ENCODE measurements at regions not wholly inside any gene's neighbourhood (a gene's known extent, or its start where the extent isn't known, plus 50 kb on each side); places are given as distances from the start of the nearest gene placed in this dataset.

DNA sequence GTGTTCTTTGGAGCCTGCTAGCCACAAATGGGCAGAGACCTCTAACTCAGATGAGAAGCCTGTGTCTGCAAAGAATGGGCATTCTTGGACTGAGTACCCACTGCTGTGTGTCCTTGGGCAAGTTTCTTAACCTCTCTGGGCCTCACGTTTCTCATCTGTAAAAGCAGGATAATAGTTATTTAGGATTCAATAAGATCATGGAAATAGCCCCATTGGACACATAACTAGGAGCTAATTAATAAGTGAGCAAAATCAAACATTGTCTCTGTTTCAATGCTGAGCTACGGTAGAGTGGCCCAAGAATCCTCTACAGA lies 61.2 kb upstream of the WNT7B start:
- TF ChIP-seq, protein P1, sequence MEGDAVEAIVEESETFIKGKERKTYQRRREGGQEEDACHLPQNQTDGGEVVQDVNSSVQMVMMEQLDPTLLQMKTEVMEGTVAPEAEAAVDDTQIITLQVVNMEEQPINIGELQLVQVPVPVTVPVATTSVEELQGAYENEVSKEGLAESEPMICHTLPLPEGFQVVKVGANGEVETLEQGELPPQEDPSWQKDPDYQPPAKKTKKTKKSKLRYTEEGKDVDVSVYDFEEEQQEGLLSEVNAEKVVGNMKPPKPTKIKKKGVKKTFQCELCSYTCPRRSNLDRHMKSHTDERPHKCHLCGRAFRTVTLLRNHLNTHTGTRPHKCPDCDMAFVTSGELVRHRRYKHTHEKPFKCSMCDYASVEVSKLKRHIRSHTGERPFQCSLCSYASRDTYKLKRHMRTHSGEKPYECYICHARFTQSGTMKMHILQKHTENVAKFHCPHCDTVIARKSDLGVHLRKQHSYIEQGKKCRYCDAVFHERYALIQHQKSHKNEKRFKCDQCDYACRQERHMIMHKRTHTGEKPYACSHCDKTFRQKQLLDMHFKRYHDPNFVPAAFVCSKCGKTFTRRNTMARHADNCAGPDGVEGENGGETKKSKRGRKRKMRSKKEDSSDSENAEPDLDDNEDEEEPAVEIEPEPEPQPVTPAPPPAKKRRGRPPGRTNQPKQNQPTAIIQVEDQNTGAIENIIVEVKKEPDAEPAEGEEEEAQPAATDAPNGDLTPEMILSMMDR (conservative IDR thresholded peaks at IDR 0.05; ENCODE audit: low read length), result no peak
- no peak for TF ChIP-seq EZH2phosphoT487 (IDR thresholded peaks at IDR 0.05; ENCODE audit: borderline replicate concordance, low read depth, low read length)

Measured in OCI-LY7 (cell line).